ENCODE measurements at regions not wholly inside any gene's neighbourhood (a gene's known extent, or its start where the extent isn't known, plus 50 kb on each side); places are given as distances from the start of the nearest gene placed in this dataset.

DNA sequence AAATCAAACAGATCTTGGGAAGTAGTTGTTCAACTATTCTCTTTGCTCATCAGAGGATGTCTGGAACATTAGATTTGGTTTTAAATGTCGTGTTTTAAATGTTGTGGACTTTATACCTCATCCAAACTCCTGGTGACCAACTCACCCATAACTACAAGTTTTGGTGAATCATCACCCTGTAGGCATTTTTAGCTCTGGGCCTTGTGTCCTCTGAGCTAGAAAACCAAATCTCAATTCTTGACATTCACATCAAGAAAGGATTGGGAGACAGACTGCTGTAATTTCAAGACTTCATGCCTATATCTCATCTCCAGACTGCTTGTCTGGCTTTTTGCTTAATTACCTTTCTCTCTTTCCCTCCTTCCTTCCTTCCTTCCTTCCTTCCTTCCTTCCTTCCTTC lies 228.5 kb upstream of the ROBO2 start:
- H3K36me3 ChIP-seq (ENCODE audit: insufficient read depth, low read length): no peaks in the 10 kb centered on the region
- intact Hi-C loops (cut with micrococcal nuclease; ENCODE audit: unreplicated experiment): no loop called here
- H2AFZ ChIP-seq (ENCODE audit: low read length): no peak overlapping the region
- no peaks in the 10 kb centered on the region for H3K4me1 ChIP-seq (ENCODE audit: insufficient read depth, low read length, poor library complexity, severe bottlenecking)
- no peaks in the 10 kb centered on the region for H4K20me1 ChIP-seq (ENCODE audit: insufficient read depth, low read length)
- no TSS peak for BruUV-seq (replicated peaks)
- ChIA-PET CTCF (ENCODE audit: unreplicated experiment) (no interaction called here), POLR2A (no interaction called here)
- no peak for TF ChIP-seq EZH2phosphoT487 (IDR thresholded peaks at IDR 0.05; ENCODE audit: borderline replicate concordance, low read depth, low read length)
- TF ChIP-seq, protein P1, sequence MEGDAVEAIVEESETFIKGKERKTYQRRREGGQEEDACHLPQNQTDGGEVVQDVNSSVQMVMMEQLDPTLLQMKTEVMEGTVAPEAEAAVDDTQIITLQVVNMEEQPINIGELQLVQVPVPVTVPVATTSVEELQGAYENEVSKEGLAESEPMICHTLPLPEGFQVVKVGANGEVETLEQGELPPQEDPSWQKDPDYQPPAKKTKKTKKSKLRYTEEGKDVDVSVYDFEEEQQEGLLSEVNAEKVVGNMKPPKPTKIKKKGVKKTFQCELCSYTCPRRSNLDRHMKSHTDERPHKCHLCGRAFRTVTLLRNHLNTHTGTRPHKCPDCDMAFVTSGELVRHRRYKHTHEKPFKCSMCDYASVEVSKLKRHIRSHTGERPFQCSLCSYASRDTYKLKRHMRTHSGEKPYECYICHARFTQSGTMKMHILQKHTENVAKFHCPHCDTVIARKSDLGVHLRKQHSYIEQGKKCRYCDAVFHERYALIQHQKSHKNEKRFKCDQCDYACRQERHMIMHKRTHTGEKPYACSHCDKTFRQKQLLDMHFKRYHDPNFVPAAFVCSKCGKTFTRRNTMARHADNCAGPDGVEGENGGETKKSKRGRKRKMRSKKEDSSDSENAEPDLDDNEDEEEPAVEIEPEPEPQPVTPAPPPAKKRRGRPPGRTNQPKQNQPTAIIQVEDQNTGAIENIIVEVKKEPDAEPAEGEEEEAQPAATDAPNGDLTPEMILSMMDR (conservative IDR thresholded peaks at IDR 0.05; ENCODE audit: low read length): no peak
- H3K9me3 ChIP-seq (ENCODE audit: low read length): no peaks in the 10 kb centered on the region
- no peaks in the 10 kb centered on the region for H3K9me2 ChIP-seq (ENCODE audit: insufficient read depth, low read length)
- no peak for DNase-seq (ENCODE audit: low spot score)
- no peak overlapping the region for H3K4me2 ChIP-seq (ENCODE audit: low read length)
- H3K27ac ChIP-seq (ENCODE audit: low read depth, low read length, poor library complexity, severe bottlenecking): no peak overlapping the region
- no peak overlapping the region for H3K4me3 ChIP-seq (ENCODE audit: low read depth, low read length, poor library complexity, severe bottlenecking)
- H3K79me2 ChIP-seq (ENCODE audit: insufficient read depth, low read depth, low read length): no peaks in the 10 kb centered on the region

DNA sequence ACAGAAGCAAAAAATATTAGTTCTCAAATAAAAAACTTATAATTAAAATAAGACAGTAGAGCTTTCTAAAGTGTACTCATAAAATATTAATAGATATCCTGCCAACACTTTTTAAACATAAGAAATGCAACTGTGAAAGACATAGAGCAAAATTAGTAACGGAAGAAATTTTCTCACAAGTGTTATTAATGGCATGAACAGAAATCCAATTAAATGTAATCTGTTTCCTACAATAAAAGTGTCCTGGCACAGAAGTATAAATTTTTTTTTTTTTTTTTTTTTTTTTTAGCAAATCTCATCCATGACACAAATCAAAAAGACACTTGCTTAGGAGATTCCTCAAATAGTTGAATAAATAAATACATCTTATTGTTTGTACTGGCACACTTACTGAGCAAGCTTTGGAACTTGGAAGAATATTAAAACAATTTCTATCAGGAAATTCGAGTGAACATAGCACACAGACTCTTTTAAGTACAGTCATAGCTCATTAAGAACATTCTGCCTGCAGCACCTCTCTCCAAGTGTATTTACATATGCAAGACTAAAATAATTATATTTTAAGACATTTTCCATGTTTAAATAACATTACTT lies 227.2 kb upstream of the ROBO2 start:
- intact Hi-C loops (cut with micrococcal nuclease; ENCODE audit: unreplicated experiment): no loop called here
- CTCF ChIA-PET (ENCODE audit: unreplicated experiment): no interaction called here

DNA sequence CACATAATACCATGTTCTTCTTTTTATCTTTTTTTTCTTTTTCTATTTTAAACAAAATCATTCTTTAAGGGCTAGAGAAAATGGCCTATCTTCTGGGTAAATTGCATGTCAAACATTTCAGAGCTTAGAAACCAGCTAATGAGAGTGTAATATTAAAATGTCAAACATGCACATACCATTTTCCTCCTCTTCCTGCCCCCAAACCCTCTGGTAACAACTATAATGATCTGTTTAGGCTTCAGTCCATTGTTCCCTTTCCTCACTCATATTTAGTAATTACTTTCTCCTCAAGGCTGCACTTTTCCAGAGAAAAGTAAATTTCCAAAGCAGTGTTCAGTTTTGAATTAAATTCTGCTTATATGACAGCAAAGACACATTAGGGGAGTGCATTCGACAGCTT lies 224.3 kb upstream of the ROBO2 start:
- CTCF ChIA-PET (ENCODE audit: unreplicated experiment): no interaction called here
- no peaks in the 10 kb centered on the region for H3K9me3 ChIP-seq (ENCODE audit: low read length)
- no peak for DNase-seq (ENCODE audit: low spot score)
- H3K36me3 ChIP-seq (ENCODE audit: insufficient read depth, low read length): no peaks in the 10 kb centered on the region
- H3K4me1 ChIP-seq (ENCODE audit: insufficient read depth, low read length, poor library complexity, severe bottlenecking): no peaks in the 10 kb centered on the region
- BruUV-seq (replicated peaks): no TSS peak
- H3K4me2 ChIP-seq (ENCODE audit: low read length): no peak overlapping the region
- TF ChIP-seq, protein P1 (conservative IDR thresholded peaks at IDR 0.05; ENCODE audit: low read length): no peak
- TF ChIP-seq EZH2phosphoT487 (IDR thresholded peaks at IDR 0.05; ENCODE audit: borderline replicate concordance, low read depth, low read length): no peak
- no peak overlapping the region for H2AFZ ChIP-seq (ENCODE audit: low read length)
- H3K9me2 ChIP-seq (ENCODE audit: insufficient read depth, low read length): no peaks in the 10 kb centered on the region
- POLR2A ChIA-PET: no interaction called here
- no peak overlapping the region for H3K4me3 ChIP-seq (ENCODE audit: low read depth, low read length, poor library complexity, severe bottlenecking)
- H3K27ac ChIP-seq (ENCODE audit: low read depth, low read length, poor library complexity, severe bottlenecking): no peak overlapping the region
- H4K20me1 ChIP-seq (ENCODE audit: insufficient read depth, low read length): no peaks in the 10 kb centered on the region
- no peaks in the 10 kb centered on the region for H3K79me2 ChIP-seq (ENCODE audit: insufficient read depth, low read depth, low read length)
- intact Hi-C loops (cut with micrococcal nuclease; ENCODE audit: unreplicated experiment): no loop called here

More for the DNA sequence above, 227.2 kb upstream of the ROBO2 start:
- H2AFZ ChIP-seq (ENCODE audit: low read length): no peak overlapping the region
- no peaks in the 10 kb centered on the region for H3K9me2 ChIP-seq (ENCODE audit: insufficient read depth, low read length)
- H3K79me2 ChIP-seq (ENCODE audit: insufficient read depth, low read depth, low read length): no peaks in the 10 kb centered on the region
- H3K4me3 ChIP-seq (ENCODE audit: low read depth, low read length, poor library complexity, severe bottlenecking): no peak overlapping the region
- no peaks in the 10 kb centered on the region for H3K9me3 ChIP-seq (ENCODE audit: low read length)
- no TSS peak for BruUV-seq (replicated peaks)
- POLR2A ChIA-PET: no interaction called here
- no peak for DNase-seq (ENCODE audit: low spot score)
- H3K27ac ChIP-seq (ENCODE audit: low read depth, low read length, poor library complexity, severe bottlenecking): no peak overlapping the region
- no peaks in the 10 kb centered on the region for H3K4me1 ChIP-seq (ENCODE audit: insufficient read depth, low read length, poor library complexity, severe bottlenecking)
- no peaks in the 10 kb centered on the region for H4K20me1 ChIP-seq (ENCODE audit: insufficient read depth, low read length)
- no peaks in the 10 kb centered on the region for H3K36me3 ChIP-seq (ENCODE audit: insufficient read depth, low read length)
- TF ChIP-seq, protein P1 (conservative IDR thresholded peaks at IDR 0.05; ENCODE audit: low read length): no peak
- no peak for TF ChIP-seq EZH2phosphoT487 (IDR thresholded peaks at IDR 0.05; ENCODE audit: borderline replicate concordance, low read depth, low read length)
- H3K4me2 ChIP-seq (ENCODE audit: low read length): no peak overlapping the region
